Body of pancreas (tissue), 4 donors: ENCODE measurements at regions not wholly inside any gene's neighbourhood (a gene's known extent, or its start where the extent isn't known, plus 50 kb on each side); places are given as distances from the start of the nearest gene placed in this dataset.

Experiments
- POLR2A ChIP-seq, 3 donors: fragments of 450-650 bp; IDR thresholded peaks; one replicate each; pipeline ENCODE4 v1.6.1; 2016; ENCODE audit warnings: antibody characterized with exemption in 3 of 3, mild to moderate bottlenecking in 2 of 3
- TF ChIP-seq, protein P1 (sequence below), 7 experiments: fragments of 450-650 bp in 4 of 7; fragments of 200-600 bp in 3 of 7; sonication (generic) in 3 of 7; IDR thresholded peaks; one replicate each; pipeline ENCODE4 v1.5.1; 2016 to 2019; ENCODE audit warnings: antibody characterized with exemption in 7 of 7

DNA sequence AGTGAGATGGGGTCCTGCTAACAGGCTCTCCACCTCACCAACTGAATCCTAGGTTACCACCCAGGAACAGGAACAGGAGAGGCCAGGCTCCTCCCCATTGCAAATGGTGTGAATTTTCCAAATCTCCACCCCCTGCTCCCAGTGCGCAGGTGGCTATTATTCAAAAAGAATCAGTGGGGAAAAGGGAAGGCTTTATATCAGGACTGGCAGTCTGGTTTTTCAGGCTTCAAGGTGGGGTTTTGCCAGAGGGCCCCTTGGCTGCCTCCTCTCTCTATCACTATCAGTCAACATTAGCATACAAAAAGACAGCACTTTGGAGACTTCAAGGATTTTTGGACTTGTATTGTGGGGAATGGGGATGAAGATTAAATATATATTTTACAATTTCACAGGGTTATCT lies 1817.6 kb upstream of the C9orf72 start:
- TF ChIP-seq, protein P1, sequence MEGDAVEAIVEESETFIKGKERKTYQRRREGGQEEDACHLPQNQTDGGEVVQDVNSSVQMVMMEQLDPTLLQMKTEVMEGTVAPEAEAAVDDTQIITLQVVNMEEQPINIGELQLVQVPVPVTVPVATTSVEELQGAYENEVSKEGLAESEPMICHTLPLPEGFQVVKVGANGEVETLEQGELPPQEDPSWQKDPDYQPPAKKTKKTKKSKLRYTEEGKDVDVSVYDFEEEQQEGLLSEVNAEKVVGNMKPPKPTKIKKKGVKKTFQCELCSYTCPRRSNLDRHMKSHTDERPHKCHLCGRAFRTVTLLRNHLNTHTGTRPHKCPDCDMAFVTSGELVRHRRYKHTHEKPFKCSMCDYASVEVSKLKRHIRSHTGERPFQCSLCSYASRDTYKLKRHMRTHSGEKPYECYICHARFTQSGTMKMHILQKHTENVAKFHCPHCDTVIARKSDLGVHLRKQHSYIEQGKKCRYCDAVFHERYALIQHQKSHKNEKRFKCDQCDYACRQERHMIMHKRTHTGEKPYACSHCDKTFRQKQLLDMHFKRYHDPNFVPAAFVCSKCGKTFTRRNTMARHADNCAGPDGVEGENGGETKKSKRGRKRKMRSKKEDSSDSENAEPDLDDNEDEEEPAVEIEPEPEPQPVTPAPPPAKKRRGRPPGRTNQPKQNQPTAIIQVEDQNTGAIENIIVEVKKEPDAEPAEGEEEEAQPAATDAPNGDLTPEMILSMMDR (IDR thresholded peaks at IDR 0.05) = no peak
- no peak for TF ChIP-seq POLR2A (IDR thresholded peaks at IDR 0.05)
